Keratinocyte (primary cell): ENCODE measurements at regions not wholly inside any gene's neighbourhood (a gene's known extent, or its start where the extent isn't known, plus 50 kb on each side); places are given as distances from the start of the nearest gene placed in this dataset.

Experiments
- DNase-seq: peaks from one replicate; pipeline ENCODE4 v3.0.0-alpha.2; 2011; ENCODE audit warnings: low read depth, missing footprints, low spot score
- FAIRE-seq: peaks from 2 replicates; lab custom pipeline; 2011; peaks lifted over from hg19 to GRCh38; lab: Jason Lieb, UNC
- H2AFZ ChIP-seq: 2 replicates; pipeline ENCODE4 v1.6.0; 2012; ENCODE audit warnings: low read length, control low read depth, inconsistent platforms; ENCODE audit not compliant: control insufficient read depth
- H3K27ac ChIP-seq: 2 replicates; pipeline ENCODE4 v1.5.1; 2011; ENCODE audit warnings: low read length; ENCODE audit not compliant: control insufficient read depth, insufficient read depth
- H3K27me3 ChIP-seq: 3 replicates; pipeline ENCODE4 v1.6.0; 2011; ENCODE audit warnings: low read length; ENCODE audit not compliant: control insufficient read depth, insufficient read depth; ENCODE audit errors: extremely low read depth
- H3K36me3 ChIP-seq, 2 experiments: 2 replicates in 1 of 2; 3 replicates in 1 of 2; pipeline ENCODE4 v1.5.1; 2011; ENCODE audit warnings: low read length in 2 of 2, mild to moderate bottlenecking in 1 of 2; ENCODE audit not compliant: control insufficient read depth in 2 of 2, insufficient read depth in 2 of 2; ENCODE audit errors: extremely low read depth in 1 of 2
- H3K4me1 ChIP-seq: 3 replicates; pipeline ENCODE4 v1.5.1; 2011; ENCODE audit warnings: low read length; ENCODE audit not compliant: control insufficient read depth, insufficient read depth; ENCODE audit errors: extremely low read depth
- H3K4me2 ChIP-seq: 3 replicates; pipeline ENCODE4 v1.6.0; 2011; ENCODE audit warnings: low read depth, low read length; ENCODE audit not compliant: control insufficient read depth, insufficient read depth; ENCODE audit errors: extremely low read depth
- H3K4me3 ChIP-seq, 3 experiments: fragments of 200-600 bp in 1 of 3; sonication (generic) in 1 of 3; 2 replicates in 2 of 3; 3 replicates in 1 of 3; pipeline ENCODE4 v1.5.1; 2011 to 2016; ENCODE audit warnings: low read length in 3 of 3, mild to moderate bottlenecking in 3 of 3, control low read depth in 2 of 3, inconsistent platforms in 1 of 3, low read depth in 1 of 3, mixed read lengths in 1 of 3, mixed run types in 1 of 3, moderate library complexity in 1 of 3; ENCODE audit not compliant: control insufficient read depth in 2 of 3, insufficient read depth in 2 of 3; ENCODE audit errors: extremely low read depth in 1 of 3
- H3K79me2 ChIP-seq: 2 replicates; pipeline ENCODE4 v1.6.0; 2012; ENCODE audit warnings: low read length; ENCODE audit not compliant: control insufficient read depth, insufficient read depth
- H3K9ac ChIP-seq: 3 replicates; pipeline ENCODE4 v1.6.0; 2011; ENCODE audit warnings: low read length; ENCODE audit not compliant: control insufficient read depth, insufficient read depth; ENCODE audit errors: extremely low read depth
- H3K9me1 ChIP-seq: 3 replicates; pipeline ENCODE4 v1.6.0; 2011; ENCODE audit warnings: low read length; ENCODE audit not compliant: control insufficient read depth, insufficient read depth; ENCODE audit errors: extremely low read depth
- H3K9me3 ChIP-seq: 2 replicates; pipeline ENCODE4 v1.5.1; 2012; ENCODE audit warnings: low read depth, low read length; ENCODE audit not compliant: control insufficient read depth
- H4K20me1 ChIP-seq: 3 replicates; pipeline ENCODE4 v1.6.0; 2011; ENCODE audit warnings: low read length; ENCODE audit not compliant: control insufficient read depth, insufficient read depth; ENCODE audit errors: extremely low read depth
- EZH2 ChIP-seq: IDR thresholded peaks from one replicate; pipeline ENCODE4 v1.6.1; 2012; ENCODE audit warnings: inconsistent platforms, mild to moderate bottlenecking, low read length, moderate library complexity
- dilution Hi-C: fragments of 300-500 bp; cut with MboI; formaldehyde crosslinking; loops from one replicate; pipeline ENCODE4 v1.7.0; 2020; ENCODE audit warnings: low sequenced_read_pairs; ENCODE audit not compliant: extremely low pct_ligation_motif_present
- TF ChIP-seq, protein P1 (sequence below), 3 experiments: IDR thresholded peaks in 1 of 3; conservative IDR thresholded peaks in 1 of 3; optimal IDR thresholded peaks in 1 of 3; 2 replicates in 2 of 3; 3 replicates in 1 of 3; pipeline versions ENCODE3 to v1.5.1; 2011; ENCODE audit warnings: low read length in 3 of 3, mild to moderate bottlenecking in 3 of 3, moderate library complexity in 2 of 3, control low read depth in 1 of 3, inconsistent platforms in 1 of 3; ENCODE audit not compliant: insufficient read depth in 2 of 3; ENCODE audit errors: extremely low read depth in 1 of 3

GRCh38 chr12:94055528-94055927 lies 92.8 kb upstream of the PLXNC1 start:
- no peaks in the 10 kb centered on the region for H4K20me1 ChIP-seq
- no peak overlapping the region for H3K27ac ChIP-seq
- H3K4me2 ChIP-seq = no peak overlapping the region
- no peaks in the 10 kb centered on the region for H3K27me3 ChIP-seq
- H3K36me3 ChIP-seq = no peaks in the 10 kb centered on the region
- dilution Hi-C loops = no loop called here
- no peak for DNase-seq
- no peaks in the 10 kb centered on the region for H3K9me1 ChIP-seq
- no peaks in the 10 kb centered on the region for H3K4me1 ChIP-seq
- no peak overlapping the region for H3K4me3 ChIP-seq
- no peak overlapping the region for H2AFZ ChIP-seq
- H3K79me2 ChIP-seq = no peaks in the 10 kb centered on the region
- FAIRE-seq = no peak
- H3K9me3 ChIP-seq = no peaks in the 10 kb centered on the region
- no peak overlapping the region for H3K9ac ChIP-seq
- TF ChIP-seq, protein P1, sequence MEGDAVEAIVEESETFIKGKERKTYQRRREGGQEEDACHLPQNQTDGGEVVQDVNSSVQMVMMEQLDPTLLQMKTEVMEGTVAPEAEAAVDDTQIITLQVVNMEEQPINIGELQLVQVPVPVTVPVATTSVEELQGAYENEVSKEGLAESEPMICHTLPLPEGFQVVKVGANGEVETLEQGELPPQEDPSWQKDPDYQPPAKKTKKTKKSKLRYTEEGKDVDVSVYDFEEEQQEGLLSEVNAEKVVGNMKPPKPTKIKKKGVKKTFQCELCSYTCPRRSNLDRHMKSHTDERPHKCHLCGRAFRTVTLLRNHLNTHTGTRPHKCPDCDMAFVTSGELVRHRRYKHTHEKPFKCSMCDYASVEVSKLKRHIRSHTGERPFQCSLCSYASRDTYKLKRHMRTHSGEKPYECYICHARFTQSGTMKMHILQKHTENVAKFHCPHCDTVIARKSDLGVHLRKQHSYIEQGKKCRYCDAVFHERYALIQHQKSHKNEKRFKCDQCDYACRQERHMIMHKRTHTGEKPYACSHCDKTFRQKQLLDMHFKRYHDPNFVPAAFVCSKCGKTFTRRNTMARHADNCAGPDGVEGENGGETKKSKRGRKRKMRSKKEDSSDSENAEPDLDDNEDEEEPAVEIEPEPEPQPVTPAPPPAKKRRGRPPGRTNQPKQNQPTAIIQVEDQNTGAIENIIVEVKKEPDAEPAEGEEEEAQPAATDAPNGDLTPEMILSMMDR (optimal IDR thresholded peaks at IDR 0.05 in 1 of 3, IDR thresholded peaks at IDR 0.05 in 1 of 3, conservative IDR thresholded peaks at IDR 0.05 in 1 of 3; ENCODE audit: extremely low read depth in 1 of 3, insufficient read depth in 2 of 3, low read length in 3 of 3) = no peak
- no peak for TF ChIP-seq EZH2

GRCh38 chr12:94056419-94057158 lies 91.8 kb upstream of the PLXNC1 start:
- Histone ChIP-seq H3K36me3 (no peaks in the 10 kb centered on the region), H3K9me1 (no peaks in the 10 kb centered on the region), H3K4me1 (no peaks in the 10 kb centered on the region), H4K20me1 (no peaks in the 10 kb centered on the region), H2AFZ (no peak overlapping the region), H3K4me3 (no peak overlapping the region), H3K27ac (no peak overlapping the region), H3K9me3 (no peaks in the 10 kb centered on the region), H3K27me3 (no peaks in the 10 kb centered on the region), H3K4me2 (no peak overlapping the region), H3K79me2 (no peaks in the 10 kb centered on the region), H3K9ac (no peak overlapping the region)
- DNase-seq = no peak
- TF ChIP-seq, protein P1 (optimal IDR thresholded peaks at IDR 0.05 in 1 of 3, IDR thresholded peaks at IDR 0.05 in 1 of 3, conservative IDR thresholded peaks at IDR 0.05 in 1 of 3; ENCODE audit: extremely low read depth in 1 of 3, insufficient read depth in 2 of 3, low read length in 3 of 3) = no peak
- no peak for TF ChIP-seq EZH2
- FAIRE-seq = no peak
- dilution Hi-C loops = no loop called here
